Large intestine (tissue), 3 donors: ENCODE measurements at regions not wholly inside any gene's neighbourhood (a gene's known extent, or its start where the extent isn't known, plus 50 kb on each side); places are given as distances from the start of the nearest gene placed in this dataset.

Experiments used
- DNase-seq, 2 donors: peaks; one replicate each; pipeline versions ENCODE4 v3.0.0 to v3.0.0-alpha.2; 2013
- H3K27ac ChIP-seq: one replicate; pipeline ENCODE4 v1.5.1; 2013; ENCODE audit warnings: low read length
- H3K27me3 ChIP-seq: 2 replicates; pipeline ENCODE4 v1.6.1; 2013; ENCODE audit warnings: low read length; ENCODE audit not compliant: control insufficient read depth, insufficient read depth
- H3K36me3 ChIP-seq: 2 replicates; pipeline ENCODE4 v1.6.1; 2013; ENCODE audit warnings: low read length; ENCODE audit not compliant: control insufficient read depth, insufficient read depth
- H3K4me1 ChIP-seq: one replicate; pipeline ENCODE4 v1.6.1; 2013; ENCODE audit warnings: low read length; ENCODE audit not compliant: control insufficient read depth, insufficient read depth
- H3K4me3 ChIP-seq: one replicate; pipeline ENCODE4 v1.5.1; 2013; ENCODE audit warnings: low read length
- H3K9me3 ChIP-seq: one replicate; pipeline ENCODE4 v1.6.1; 2013; ENCODE audit warnings: mild to moderate bottlenecking, low read depth, low read length, moderate library complexity; ENCODE audit not compliant: control insufficient read depth
- WGBS: methylation state at CpG from one replicate; pipeline ENCODE4 v1.1.5; 2013; ENCODE audit warnings: low lambda C conversion rate; ENCODE audit not compliant: insufficient coverage; 5-methylcytosine and 5-hydroxymethylcytosine counted together

- DNase-seq, result no peak
- no peak overlapping the region for H3K27ac ChIP-seq
- WGBS, result 80% methylated on average over 1 of the region's 2 CpGs
- no peaks in the 10 kb centered on the region for H3K9me3 ChIP-seq
- no peak overlapping the region for H3K4me3 ChIP-seq
- no peaks in the 10 kb centered on the region for H3K36me3 ChIP-seq
- H3K4me1 ChIP-seq, result no peaks in the 10 kb centered on the region
- no peaks in the 10 kb centered on the region for H3K27me3 ChIP-seq
Observed at GRCh38 chr4:10342866-10343265, 114.4 kb downstream of the ZNF518B start.

GRCh38 chr4:10336471-10336870 lies 120.8 kb downstream of the ZNF518B start:
- WGBS, result no CpG with 5 or more reads among the region's 4 CpGs
- Histone ChIP-seq H3K27me3 (no peaks in the 10 kb centered on the region), H3K27ac (no peak overlapping the region), H3K4me1 (no peaks in the 10 kb centered on the region), H3K36me3 (no peaks in the 10 kb centered on the region), H3K9me3 (no peaks in the 10 kb centered on the region), H3K4me3 (no peak overlapping the region)
- no peak for DNase-seq

GRCh38 chr4:10335050-10335449 lies 122.2 kb downstream of the ZNF518B start:
- Histone ChIP-seq H3K27ac (no peak overlapping the region), H3K36me3 (no peaks in the 10 kb centered on the region), H3K27me3 (no peaks in the 10 kb centered on the region), H3K9me3 (no peaks in the 10 kb centered on the region), H3K4me1 (no peaks in the 10 kb centered on the region), H3K4me3 (no peak overlapping the region)
- 40% methylated on average over 1 of the region's 8 CpGs for WGBS
- no peak for DNase-seq

- Histone ChIP-seq H3K4me1 (no peaks in the 10 kb centered on the region), H3K36me3 (no peaks in the 10 kb centered on the region), H3K27me3 (no peaks in the 10 kb centered on the region), H3K4me3 (no peak overlapping the region), H3K27ac (no peak overlapping the region), H3K9me3 (no peaks in the 10 kb centered on the region)
- DNase-seq, result no peak
- no CpG with 5 or more reads among the region's 3 CpGs for WGBS
Observed at GRCh38 chr4:10334506-10335028, 122.7 kb downstream of the ZNF518B start.

- no CpG with 5 or more reads among the region's 1 CpG for WGBS
- no peaks in the 10 kb centered on the region for H3K36me3 ChIP-seq
- H3K9me3 ChIP-seq, result no peaks in the 10 kb centered on the region
- H3K27ac ChIP-seq, result no peak overlapping the region
- H3K4me1 ChIP-seq, result no peaks in the 10 kb centered on the region
- no peak for DNase-seq
- no peak overlapping the region for H3K4me3 ChIP-seq
- H3K27me3 ChIP-seq, result no peaks in the 10 kb centered on the region
Observed at GRCh38 chr4:10333942-10334341, 123.3 kb downstream of the ZNF518B start.

- Histone ChIP-seq H3K27ac (no peak overlapping the region), H3K36me3 (no peaks in the 10 kb centered on the region), H3K4me1 (no peaks in the 10 kb centered on the region), H3K9me3 (no peaks in the 10 kb centered on the region), H3K4me3 (no peak overlapping the region), H3K27me3 (no peaks in the 10 kb centered on the region)
- WGBS, result no CpG with 5 or more reads among the region's 5 CpGs
- DNase-seq, result no peak
Observed at GRCh38 chr4:10326075-10326474, 131.2 kb downstream of the ZNF518B start.

- no peaks in the 10 kb centered on the region for H3K36me3 ChIP-seq
- H3K4me1 ChIP-seq, result no peaks in the 10 kb centered on the region
- no peak for DNase-seq
- WGBS, result no CpG with 5 or more reads among the region's 2 CpGs
- H3K27me3 ChIP-seq, result no peaks in the 10 kb centered on the region
- no peak overlapping the region for H3K4me3 ChIP-seq
- H3K9me3 ChIP-seq, result no peaks in the 10 kb centered on the region
- H3K27ac ChIP-seq, result no peak overlapping the region
Observed at GRCh38 chr4:10321931-10322330, 135.3 kb downstream of the ZNF518B start.

GRCh38 chr4:10320130-10320529 lies 137.1 kb downstream of the ZNF518B start:
- DNase-seq, result peak in 1 of 2 donors; percentile 3
- no peaks in the 10 kb centered on the region for H3K4me1 ChIP-seq
- no CpG with 5 or more reads among the region's 4 CpGs for WGBS

GRCh38 chr4:10317345-10317744 lies 139.9 kb downstream of the ZNF518B start:
- no peaks in the 10 kb centered on the region for H3K36me3 ChIP-seq
- no peak overlapping the region for H3K4me3 ChIP-seq
- no peaks in the 10 kb centered on the region for H3K27me3 ChIP-seq
- no peaks in the 10 kb centered on the region for H3K4me1 ChIP-seq
- no CpG with 5 or more reads among the region's 2 CpGs for WGBS
- H3K9me3 ChIP-seq, result no peaks in the 10 kb centered on the region
- no peak for DNase-seq
- no peak overlapping the region for H3K27ac ChIP-seq

More at GRCh38 chr4:10320130-10320529, 137.1 kb downstream of the ZNF518B start:
- no peaks in the 10 kb centered on the region for H3K9me3 ChIP-seq
- no peak overlapping the region for H3K4me3 ChIP-seq
- no peaks in the 10 kb centered on the region for H3K27me3 ChIP-seq
- no peaks in the 10 kb centered on the region for H3K36me3 ChIP-seq
- no peak overlapping the region for H3K27ac ChIP-seq

- no CpG with 5 or more reads among the region's 3 CpGs for WGBS
- Histone ChIP-seq H3K9me3 (no peaks in the 10 kb centered on the region), H3K36me3 (no peaks in the 10 kb centered on the region), H3K27ac (no peak overlapping the region), H3K4me1 (no peaks in the 10 kb centered on the region), H3K4me3 (no peak overlapping the region), H3K27me3 (no peaks in the 10 kb centered on the region)
- no peak for DNase-seq
Observed at GRCh38 chr4:10316851-10317250, 140.4 kb downstream of the ZNF518B start.

- WGBS, result no CpG with 5 or more reads among the region's 4 CpGs
- H3K4me1 ChIP-seq, result no peaks in the 10 kb centered on the region
- H3K27ac ChIP-seq, result no peak overlapping the region
- H3K27me3 ChIP-seq, result no peaks in the 10 kb centered on the region
- H3K36me3 ChIP-seq, result no peaks in the 10 kb centered on the region
- no peak for DNase-seq
- H3K9me3 ChIP-seq, result no peaks in the 10 kb centered on the region
- no peak overlapping the region for H3K4me3 ChIP-seq
Observed at GRCh38 chr4:10315638-10316037, 141.6 kb downstream of the ZNF518B start.
